ENCODE measurements at regions not wholly inside any gene's neighbourhood (a gene's known extent, or its start where the extent isn't known, plus 50 kb on each side); places are given as distances from the start of the nearest gene placed in this dataset.

- CTCF ChIA-PET = no interaction called here
Measured at GRCh38 chr14:86391085-86391484, 861.1 kb downstream of the FLRT2 start.

GRCh38 chr14:86388216-86388615 lies 858.3 kb downstream of the FLRT2 start:
- DNase-seq (no peak), ATAC-seq (ENCODE audit: low read depth) (no peak)
- no peaks in the 10 kb centered on the region for H3K4me1 Mint-ChIP-seq
- no peak for TF ChIP-seq CTCF (IDR thresholded peaks at IDR 0.05)
- ChIA-PET CTCF (no interaction called here), POLR2A (no interaction called here)
- no peak overlapping the region for H3K27ac Mint-ChIP-seq
- no peaks in the 10 kb centered on the region for H3K9me3 Mint-ChIP-seq
- no peak overlapping the region for H3K4me3 Mint-ChIP-seq
- no peaks in the 10 kb centered on the region for H3K36me3 Mint-ChIP-seq (ENCODE audit: low read depth)
- H3K27me3 Mint-ChIP-seq = no peaks in the 10 kb centered on the region
- intact Hi-C loops (cut with micrococcal nuclease) = no loop called here

More at GRCh38 chr14:86391085-86391484, 861.1 kb downstream of the FLRT2 start:
- H3K27me3 Mint-ChIP-seq = no peaks in the 10 kb centered on the region
- no peak for TF ChIP-seq CTCF (IDR thresholded peaks at IDR 0.05)
- H3K27ac Mint-ChIP-seq = no peak overlapping the region
- no peaks in the 10 kb centered on the region for H3K9me3 Mint-ChIP-seq
- no peak overlapping the region for H3K4me3 Mint-ChIP-seq
- no peak for DNase-seq
- no peaks in the 10 kb centered on the region for H3K36me3 Mint-ChIP-seq (ENCODE audit: low read depth)
- POLR2A ChIA-PET = no interaction called here
- intact Hi-C loops (cut with micrococcal nuclease) = no loop called here
- H3K4me1 Mint-ChIP-seq = no peaks in the 10 kb centered on the region
- ATAC-seq (ENCODE audit: low read depth) = no peak

GRCh38 chr14:86373886-86374285 lies 843.9 kb downstream of the FLRT2 start:
- Mint-ChIP-seq H3K4me3 (no peak overlapping the region), H3K4me1 (no peaks in the 10 kb centered on the region), H3K36me3 (ENCODE audit: low read depth) (no peaks in the 10 kb centered on the region), H3K27ac (no peak overlapping the region), H3K9me3 (peaks cover 23% of the 10 kb centered on the region), H3K27me3 (no peaks in the 10 kb centered on the region)
- CTCF ChIA-PET = no interaction called here
- no peak for TF ChIP-seq CTCF (IDR thresholded peaks at IDR 0.05)
- POLR2A ChIA-PET = no interaction called here
- ATAC-seq (ENCODE audit: low read depth) (no peak), DNase-seq (no peak)
- intact Hi-C loops (cut with micrococcal nuclease) = no loop called here

- Mint-ChIP-seq H3K27me3 (no peaks in the 10 kb centered on the region), H3K9me3 (peaks cover 23% of the 10 kb centered on the region), H3K4me1 (no peaks in the 10 kb centered on the region), H3K36me3 (ENCODE audit: low read depth) (no peaks in the 10 kb centered on the region), H3K4me3 (no peak overlapping the region), H3K27ac (no peak overlapping the region)
- ChIA-PET CTCF (no interaction called here), POLR2A (no interaction called here)
- ATAC-seq (ENCODE audit: low read depth) (no peak), DNase-seq (no peak)
- intact Hi-C loops (cut with micrococcal nuclease) = no loop called here
- TF ChIP-seq CTCF (IDR thresholded peaks at IDR 0.05) = no peak
Measured at GRCh38 chr14:86372402-86372801, 842.5 kb downstream of the FLRT2 start.

GRCh38 chr14:86364634-86365033 lies 834.7 kb downstream of the FLRT2 start:
- H3K27me3 Mint-ChIP-seq = no peaks in the 10 kb centered on the region
- H3K27ac Mint-ChIP-seq = no peak overlapping the region
- POLR2A ChIA-PET = no interaction called here
- CTCF ChIA-PET = no interaction called here
- no peaks in the 10 kb centered on the region for H3K4me1 Mint-ChIP-seq
- DNase-seq (no peak), ATAC-seq (ENCODE audit: low read depth) (no peak)
- no peaks in the 10 kb centered on the region for H3K9me3 Mint-ChIP-seq
- no peaks in the 10 kb centered on the region for H3K36me3 Mint-ChIP-seq (ENCODE audit: low read depth)
- H3K4me3 Mint-ChIP-seq = no peak overlapping the region
- no peak for TF ChIP-seq CTCF (IDR thresholded peaks at IDR 0.05)
- intact Hi-C loops (cut with micrococcal nuclease) = no loop called here
